Right lobe of liver (tissue), 6 donors: ENCODE measurements at regions not wholly inside any gene's neighbourhood (a gene's known extent, or its start where the extent isn't known, plus 50 kb on each side); places are given as distances from the start of the nearest gene placed in this dataset.

ENCODE experiments used
- ATAC-seq, 4 donors: fragments of 200-7000 bp; cut with Tn5 transposase; one replicate each; pipeline ENCODE4 v1.9.1; 2020; ENCODE audit warnings: mild to moderate bottlenecking in 4 of 4, moderate library complexity in 4 of 4
- DNase-seq, 3 donors: peaks; one replicate each; pipeline ENCODE4 v3.0.0-alpha.2; 2020
- H3K27ac ChIP-seq, 3 donors: fragments of 200-600 bp; one replicate each; pipeline ENCODE4 v1.8.0; 2022
- H3K27me3 ChIP-seq, 2 donors: fragments of 200-600 bp; one replicate each; pipeline ENCODE4 v1.8.0; 2022
- H3K36me3 ChIP-seq, 4 donors: fragments of 200-600 bp; sonication (generic) in 1 of 4; one replicate each; pipeline versions ENCODE4 v1.5.1 to v1.8.0; 2017 to 2022; ENCODE audit warnings: control low read depth in 1 of 4
- H3K4me1 ChIP-seq, 4 donors: fragments of 200-600 bp; sonication (generic) in 1 of 4; one replicate each; pipeline versions ENCODE4 v1.5.1 to v1.8.0; 2017 to 2022; ENCODE audit warnings: control low read depth in 1 of 4
- H3K4me3 ChIP-seq, 3 donors: fragments of 200-600 bp; one replicate each; pipeline ENCODE4 v1.8.0; 2022
- H3K9me3 ChIP-seq, 4 donors: fragments of 200-600 bp; sonication (generic) in 1 of 4; one replicate each; pipeline versions ENCODE4 v1.5.1 to v1.8.0; 2017 to 2022; ENCODE audit warnings: control low read depth in 1 of 4
- POLR2A ChIP-seq: fragments of 450-650 bp; IDR thresholded peaks from one replicate; pipeline ENCODE4 v1.6.1; 2017; ENCODE audit warnings: antibody characterized with exemption, mild to moderate bottlenecking
- WGBS: methylation state at CpG from one replicate; pipeline ENCODE4 v1.1.6; 2018; ENCODE audit warnings: low coverage, low lambda C conversion rate; ENCODE audit not compliant: insufficient coverage; ENCODE audit errors: missing lambda C conversion rate; 5-methylcytosine and 5-hydroxymethylcytosine counted together
- intact Hi-C, 2 donors: fragments of 100-400 bp; cut with DNase I; formaldehyde crosslinking; loops; one replicate each; pipeline versions ENCODE4 v1.11.2 to v1.14.1; 2022
- TF ChIP-seq, protein P1 (sequence below), 4 donors: fragments of 200-600 bp in 3 of 4; fragments of 450-650 bp in 1 of 4; IDR thresholded peaks; one replicate each; pipeline versions ENCODE4 v1.5.1 to v1.8.0; 2016 to 2022; ENCODE audit warnings: antibody characterized with exemption in 4 of 4, mild to moderate bottlenecking in 2 of 4
- donor health status: DM: no; HTN: yes; CAD: no.
- donor health status: DM: no; HTN: no; CAD: no.
- donor health status: DM: no; HTN: no; CAD: no.
- donor health status: DM: no; HTN: yes; CAD: no.
- donor health status: DM: no; HTN: yes; CAD: no.

GRCh38 chr1:94362466-94363058 lies 55.6 kb upstream of the ABCD3 start:
- Histone ChIP-seq H3K27me3 (no peaks in the 10 kb centered on the region), H3K4me3 (no peak overlapping the region), H3K4me1 (peaks cover 0 to 7% (median 3%) of the 10 kb centered on the region in 4 donors), H3K9me3 (no peaks in the 10 kb centered on the region), H3K36me3 (no peaks in the 10 kb centered on the region), H3K27ac (no peak overlapping the region)
- intact Hi-C loops = no loop called here
- no peak for DNase-seq
- TF ChIP-seq, protein P1, sequence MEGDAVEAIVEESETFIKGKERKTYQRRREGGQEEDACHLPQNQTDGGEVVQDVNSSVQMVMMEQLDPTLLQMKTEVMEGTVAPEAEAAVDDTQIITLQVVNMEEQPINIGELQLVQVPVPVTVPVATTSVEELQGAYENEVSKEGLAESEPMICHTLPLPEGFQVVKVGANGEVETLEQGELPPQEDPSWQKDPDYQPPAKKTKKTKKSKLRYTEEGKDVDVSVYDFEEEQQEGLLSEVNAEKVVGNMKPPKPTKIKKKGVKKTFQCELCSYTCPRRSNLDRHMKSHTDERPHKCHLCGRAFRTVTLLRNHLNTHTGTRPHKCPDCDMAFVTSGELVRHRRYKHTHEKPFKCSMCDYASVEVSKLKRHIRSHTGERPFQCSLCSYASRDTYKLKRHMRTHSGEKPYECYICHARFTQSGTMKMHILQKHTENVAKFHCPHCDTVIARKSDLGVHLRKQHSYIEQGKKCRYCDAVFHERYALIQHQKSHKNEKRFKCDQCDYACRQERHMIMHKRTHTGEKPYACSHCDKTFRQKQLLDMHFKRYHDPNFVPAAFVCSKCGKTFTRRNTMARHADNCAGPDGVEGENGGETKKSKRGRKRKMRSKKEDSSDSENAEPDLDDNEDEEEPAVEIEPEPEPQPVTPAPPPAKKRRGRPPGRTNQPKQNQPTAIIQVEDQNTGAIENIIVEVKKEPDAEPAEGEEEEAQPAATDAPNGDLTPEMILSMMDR (IDR thresholded peaks at IDR 0.05) = no peak
- TF ChIP-seq POLR2A = no peak
- ATAC-seq = no peak
- WGBS = 81% methylated on average over 4 of the region's 4 CpGs

DNA sequence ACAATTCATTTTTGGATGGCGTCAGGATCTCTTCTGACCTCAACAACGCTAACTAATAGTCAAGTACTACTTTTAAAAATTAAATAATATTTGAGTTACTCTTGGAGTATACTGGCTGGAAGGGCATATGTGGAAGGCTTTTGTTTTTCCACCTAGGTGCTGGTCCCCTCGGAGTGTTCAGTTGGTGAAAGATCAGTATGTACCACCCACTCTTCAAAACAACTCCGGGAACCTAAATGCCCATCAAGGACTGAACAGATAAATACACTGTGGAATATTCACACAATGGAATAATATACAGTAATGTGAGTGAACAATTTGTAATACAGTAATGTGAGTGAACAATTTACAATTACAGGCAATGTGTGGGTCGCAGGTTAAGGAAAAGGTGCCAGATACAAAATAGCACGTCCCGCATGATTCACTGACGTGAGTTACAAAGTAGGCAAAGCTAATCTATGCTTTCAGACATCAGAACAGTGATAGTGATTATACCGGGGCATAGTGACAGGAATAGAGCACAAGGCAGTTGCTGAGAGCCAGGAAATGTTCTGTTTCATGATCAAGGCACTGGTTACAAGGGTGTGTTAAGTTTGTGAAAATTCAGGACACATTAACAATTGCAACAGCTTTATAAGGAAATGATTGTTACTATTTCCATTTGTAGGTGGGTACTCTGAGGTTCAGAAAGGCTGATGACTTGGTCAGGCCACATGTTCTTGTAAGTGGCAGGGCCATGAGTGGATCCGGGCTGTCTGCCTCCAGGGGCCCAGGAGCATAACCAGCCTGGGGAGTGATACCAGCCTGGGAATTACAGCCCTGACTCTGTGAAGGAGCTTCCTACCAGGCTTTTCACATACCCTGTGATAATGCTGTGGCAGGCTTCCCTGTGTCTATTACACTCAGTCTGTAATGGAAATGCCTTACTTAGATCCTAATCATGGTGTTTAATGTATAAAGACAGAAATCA lies 59.3 kb upstream of the ABCD3 start:
- Histone ChIP-seq H3K4me1 (peaks cover 0 to 25% (median 7%) of the 10 kb centered on the region in 4 donors), H3K27me3 (no peaks in the 10 kb centered on the region), H3K9me3 (no peaks in the 10 kb centered on the region), H3K27ac (no peak overlapping the region), H3K4me3 (no peak overlapping the region), H3K36me3 (no peaks in the 10 kb centered on the region)
- intact Hi-C loops = no loop called here
- 83% methylated on average over 10 of the region's 10 CpGs for WGBS
- TF ChIP-seq, protein P1 (IDR thresholded peaks at IDR 0.05) = no peak
- no peak for TF ChIP-seq POLR2A
- DNase-seq (no peak), ATAC-seq (no peak)

GRCh38 chr1:94357661-94358060 lies 60.5 kb upstream of the ABCD3 start:
- Histone ChIP-seq H3K36me3 (no peaks in the 10 kb centered on the region), H3K4me3 (no peak overlapping the region), H3K27me3 (no peaks in the 10 kb centered on the region), H3K4me1 (peaks cover 0 to 25% (median 7%) of the 10 kb centered on the region in 4 donors), H3K27ac (no peak overlapping the region), H3K9me3 (no peaks in the 10 kb centered on the region)
- intact Hi-C loops = no loop called here
- no peak for DNase-seq
- 31% methylated on average over 4 of the region's 5 CpGs for WGBS
- ATAC-seq = peak; percentile 53 to 84 (median 68)
- TF ChIP-seq, protein P1 (IDR thresholded peaks at IDR 0.05) = no peak
- no peak for TF ChIP-seq POLR2A

- no peak for DNase-seq
- 8% methylated on average over 3 of the region's 3 CpGs for whole genome bisulfite sequencing
- H3K9me3 ChIP-seq = no peaks in the 10 kb centered on the region
- H3K4me1 ChIP-seq = peaks cover 0 to 32% (median 11%) of the 10 kb centered on the region in 4 donors
- TF ChIP-seq POLR2A = no peak
- TF ChIP-seq, protein P1 (IDR thresholded peaks at IDR 0.05) = no peak
- intact Hi-C loops = no loop called here
- no peaks in the 10 kb centered on the region for H3K27me3 ChIP-seq
- H3K36me3 ChIP-seq = no peaks in the 10 kb centered on the region
- peak overlapping the region in 1 of 3 donors; percentile 9 for H3K4me3 ChIP-seq
- ATAC-seq = peak; percentile 71 to 86 (median 82)
- H3K27ac ChIP-seq = peak overlapping the region in 2 of 3 donors; percentile 42 to 63
These were observed 62.7 kb upstream of the ABCD3 start for GRCh38 chr1:94355485-94355980.
